ENCODE measurements at regions not wholly inside any gene's neighbourhood (a gene's known extent, or its start where the extent isn't known, plus 50 kb on each side); places are given as distances from the start of the nearest gene placed in this dataset.
A peak's percentile ranks its signal among the peaks of the same experiment; 100 is the strongest.
"Not testable (repeated sequence)": the region's sequence is repeated elsewhere in the genome, so short reads cannot be mapped to it uniquely, and the experiment has no call there.

GRCh38 chr4:3936184-3936583 is 170.0 kb downstream of the ADRA2C start:
- no peak overlapping the region for H3K4me3 ChIP-seq (ENCODE audit: low read depth, low read length)
- DNase-seq (ENCODE audit: low read depth): no peak
- TF ChIP-seq MYC (IDR thresholded peaks at IDR 0.05; ENCODE audit: low read depth, low read length): no peak
- TF ChIP-seq CTCF (IDR thresholded peaks at IDR 0.05; ENCODE audit: low read depth, low read length): no peak
- TF ChIP-seq MAX (IDR thresholded peaks at IDR 0.05; ENCODE audit: low read depth, low read length): no peak
- no peak for TF ChIP-seq POLR2A (IDR thresholded peaks at IDR 0.05; ENCODE audit: extremely low read depth, insufficient read length)

- peak; percentile 83 for DNase-seq (ENCODE audit: low read depth)
- peak; percentile 71 for TF ChIP-seq MAX (IDR thresholded peaks at IDR 0.05; ENCODE audit: low read depth, low read length)
- not testable (repeated sequence) for H3K4me3 ChIP-seq (ENCODE audit: low read depth, low read length)
These were observed 171.8 kb downstream of the ADRA2C start for GRCh38 chr4:3937849-3938562.

GRCh38 chr4:3938676-3939075 is 172.5 kb downstream of the ADRA2C start:
- not testable (repeated sequence) for H3K4me3 ChIP-seq (ENCODE audit: low read depth, low read length); DNase-seq (ENCODE audit: low read depth)

- peak; percentile 51 for DNase-seq (ENCODE audit: low read depth)
- not testable (repeated sequence) for H3K4me3 ChIP-seq (ENCODE audit: low read depth, low read length)
These were observed 173.9 kb downstream of the ADRA2C start for GRCh38 chr4:3939954-3940591.

- not testable (repeated sequence) for H3K4me3 ChIP-seq (ENCODE audit: low read depth, low read length); DNase-seq (ENCODE audit: low read depth)
These were observed 175.7 kb downstream of the ADRA2C start for GRCh38 chr4:3941735-3942522.

GRCh38 chr4:3942569-3942971 is 176.4 kb downstream of the ADRA2C start:
- TF ChIP-seq CTCF (IDR thresholded peaks at IDR 0.05; ENCODE audit: low read depth, low read length): peak; percentile 38
- DNase-seq (ENCODE audit: low read depth): peak; percentile 64
- not testable (repeated sequence) for H3K4me3 ChIP-seq (ENCODE audit: low read depth, low read length)

- not testable (repeated sequence) for DNase-seq (ENCODE audit: low read depth); H3K4me3 ChIP-seq (ENCODE audit: low read depth, low read length)
These were observed 176.9 kb downstream of the ADRA2C start for GRCh38 chr4:3943051-3943450.

GRCh38 chr4:3945511-3946290 is 179.5 kb downstream of the ADRA2C start:
- DNase-seq (ENCODE audit: low read depth): no peak
- H3K4me3 ChIP-seq (ENCODE audit: low read depth, low read length): no peak overlapping the region
- TF ChIP-seq POLR2A (IDR thresholded peaks at IDR 0.05; ENCODE audit: extremely low read depth, insufficient read length): no peak
- TF ChIP-seq MAX (IDR thresholded peaks at IDR 0.05; ENCODE audit: low read depth, low read length): no peak
- TF ChIP-seq MYC (IDR thresholded peaks at IDR 0.05; ENCODE audit: low read depth, low read length): no peak
- no peak for TF ChIP-seq CTCF (IDR thresholded peaks at IDR 0.05; ENCODE audit: low read depth, low read length)

GRCh38 chr4:3946553-3946952 is 180.4 kb downstream of the ADRA2C start:
- DNase-seq (ENCODE audit: low read depth); H3K4me3 ChIP-seq (ENCODE audit: low read depth, low read length): not testable (repeated sequence)

- not testable (repeated sequence) for DNase-seq (ENCODE audit: low read depth); H3K4me3 ChIP-seq (ENCODE audit: low read depth, low read length)
These were observed 181.6 kb downstream of the ADRA2C start for GRCh38 chr4:3947761-3948160.

- H3K4me3 ChIP-seq (ENCODE audit: low read depth, low read length); DNase-seq (ENCODE audit: low read depth): not testable (repeated sequence)
These were observed 182.0 kb downstream of the ADRA2C start for GRCh38 chr4:3948210-3948609.

Measured in NB4 (cell line).